Neural progenitor cell (in vitro differentiated cells): ENCODE measurements at regions not wholly inside any gene's neighbourhood (a gene's known extent, or its start where the extent isn't known, plus 50 kb on each side); places are given as distances from the start of the nearest gene placed in this dataset.
A peak's percentile ranks its signal among the peaks of the same experiment; 100 is the strongest.

Experiments
- CTCF ChIP-seq: fragments of 200-600 bp; sonication (generic); IDR thresholded peaks from 2 replicates; pipeline ENCODE4 v1.5.1; 2017; ENCODE audit warnings: antibody characterized with exemption, mild to moderate bottlenecking
- EZH2 ChIP-seq: fragments of 200-600 bp; sonication (generic); IDR thresholded peaks from 2 replicates; pipeline ENCODE4 v1.6.1; 2017; ENCODE audit warnings: antibody characterized with exemption, mild to moderate bottlenecking, moderate library complexity

- TF ChIP-seq CTCF: peak; percentile 86
- TF ChIP-seq EZH2: no peak
Measured at GRCh38 chr14:83463500-83464098, 1929.9 kb upstream of the SEL1L start.
